ENCODE measurements at regions not wholly inside any gene's neighbourhood (a gene's known extent, or its start where the extent isn't known, plus 50 kb on each side); places are given as distances from the start of the nearest gene placed in this dataset.

DNA sequence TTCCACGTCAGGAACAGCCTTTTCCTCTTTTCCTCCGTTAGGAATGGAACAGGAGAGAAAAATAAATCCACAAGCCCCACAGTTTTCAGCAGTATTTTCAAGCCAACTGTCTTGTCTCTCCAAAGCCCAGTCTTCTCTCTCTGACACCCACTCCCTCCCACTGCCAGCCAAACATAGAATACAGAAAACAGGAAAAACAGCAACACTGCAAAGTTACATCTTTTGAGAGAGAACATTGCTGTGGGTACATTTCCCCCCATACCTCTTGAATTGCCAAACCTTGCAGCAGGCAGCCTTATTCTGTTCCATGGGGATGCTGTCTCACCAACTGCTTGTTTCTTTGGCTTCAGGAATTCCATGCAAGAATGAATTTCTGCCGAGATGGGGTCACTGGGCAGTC is 355.7 kb upstream of the UMPS start:
- FAIRE-seq (no peak), DNase-seq (ENCODE audit: low read depth, low spot score) (no peak)
- no peak overlapping the region for H2AFZ ChIP-seq (ENCODE audit: low read depth, low read length)
- ChIA-PET POLR2A (no interaction called here), CTCF (interaction anchor here (0.9 kb wide), 1 partner anchor 18 kb away, joined by 3 read pairs; no protein-coding TSS in a partner anchor)
- no peaks in the 10 kb centered on the region for H3K36me3 ChIP-seq (ENCODE audit: control insufficient read depth in 2 of 2, extremely low read depth in 1 of 2, insufficient read depth in 2 of 2, low read length in 2 of 2)
- no peaks in the 10 kb centered on the region for H3K9me3 ChIP-seq (replicated peaks; ENCODE audit: control insufficient read depth, insufficient read depth, low read length)
- TF ChIP-seq MYC (IDR thresholded peaks at IDR 0.05; ENCODE audit: low read depth, low read length) (no peak), JUN (IDR thresholded peaks at IDR 0.05; ENCODE audit: borderline replicate concordance, insufficient read depth, insufficient read length, low read depth) (no peak), GATA2 (IDR thresholded peaks at IDR 0.05; ENCODE audit: insufficient read depth, insufficient read length, low read depth, low read length) (no peak), POLR2AphosphoS5 (IDR thresholded peaks at IDR 0.05; ENCODE audit: insufficient read depth, low read depth, low read length) (no peak), POLR2A (IDR thresholded peaks at IDR 0.05; ENCODE audit: low read depth, low read length) (no peak), FOS (IDR thresholded peaks at IDR 0.05; ENCODE audit: borderline replicate concordance, insufficient read depth, low read length) (no peak), EZH2 (IDR thresholded peaks at IDR 0.05; ENCODE audit: borderline replicate concordance, low read depth, low read length, severe bottlenecking) (no peak)
- TF ChIP-seq, protein P1, sequence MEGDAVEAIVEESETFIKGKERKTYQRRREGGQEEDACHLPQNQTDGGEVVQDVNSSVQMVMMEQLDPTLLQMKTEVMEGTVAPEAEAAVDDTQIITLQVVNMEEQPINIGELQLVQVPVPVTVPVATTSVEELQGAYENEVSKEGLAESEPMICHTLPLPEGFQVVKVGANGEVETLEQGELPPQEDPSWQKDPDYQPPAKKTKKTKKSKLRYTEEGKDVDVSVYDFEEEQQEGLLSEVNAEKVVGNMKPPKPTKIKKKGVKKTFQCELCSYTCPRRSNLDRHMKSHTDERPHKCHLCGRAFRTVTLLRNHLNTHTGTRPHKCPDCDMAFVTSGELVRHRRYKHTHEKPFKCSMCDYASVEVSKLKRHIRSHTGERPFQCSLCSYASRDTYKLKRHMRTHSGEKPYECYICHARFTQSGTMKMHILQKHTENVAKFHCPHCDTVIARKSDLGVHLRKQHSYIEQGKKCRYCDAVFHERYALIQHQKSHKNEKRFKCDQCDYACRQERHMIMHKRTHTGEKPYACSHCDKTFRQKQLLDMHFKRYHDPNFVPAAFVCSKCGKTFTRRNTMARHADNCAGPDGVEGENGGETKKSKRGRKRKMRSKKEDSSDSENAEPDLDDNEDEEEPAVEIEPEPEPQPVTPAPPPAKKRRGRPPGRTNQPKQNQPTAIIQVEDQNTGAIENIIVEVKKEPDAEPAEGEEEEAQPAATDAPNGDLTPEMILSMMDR (IDR thresholded peaks at IDR 0.05; ENCODE audit: extremely low read depth in 1 of 2, insufficient read depth in 1 of 2, low read depth in 1 of 2, low read length in 2 of 2): no peak
- TF ChIP-seq, protein P2, sequence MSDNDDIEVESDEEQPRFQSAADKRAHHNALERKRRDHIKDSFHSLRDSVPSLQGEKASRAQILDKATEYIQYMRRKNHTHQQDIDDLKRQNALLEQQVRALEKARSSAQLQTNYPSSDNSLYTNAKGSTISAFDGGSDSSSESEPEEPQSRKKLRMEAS (IDR thresholded peaks at IDR 0.05; ENCODE audit: insufficient read depth, insufficient read length): no peak
- H4K20me1 ChIP-seq (replicated peaks; ENCODE audit: control insufficient read depth, extremely low read depth, insufficient read depth, low read length): no peaks in the 10 kb centered on the region
- no peak overlapping the region for H3K9ac ChIP-seq (replicated peaks; ENCODE audit: extremely low read depth, insufficient read depth, low read length)
- no peaks in the 10 kb centered on the region for H3K79me2 ChIP-seq (ENCODE audit: control insufficient read depth, insufficient read depth, low read length)
- H3K4me2 ChIP-seq (ENCODE audit: insufficient read depth, low read length): no peak overlapping the region
- no TSS peak for BruUV-seq (replicated peaks)
- peaks cover 0 to 1% of the 10 kb centered on the region in 2 experiments for H3K27me3 ChIP-seq (ENCODE audit: control insufficient read depth in 2 of 2, insufficient read depth in 2 of 2, low read length in 2 of 2)
- no peak overlapping the region for H3K27ac ChIP-seq (ENCODE audit: insufficient read depth, low read depth, low read length)
- intact Hi-C loops (cut with micrococcal nuclease): no loop called here
- dilution Hi-C loops (cut with MboI; ENCODE audit: extremely low pct_ligation_motif_present, low sequenced_read_pairs): no loop called here
- no peaks in the 10 kb centered on the region for H3K9me1 ChIP-seq (replicated peaks; ENCODE audit: control insufficient read depth, extremely low read depth, insufficient read depth, low read length)
- no peak overlapping the region for H3K4me3 ChIP-seq (replicated peaks in 1 of 3; ENCODE audit: insufficient read depth in 1 of 3, low read depth in 1 of 3, low read length in 3 of 3)
- H3K4me1 ChIP-seq (ENCODE audit: control insufficient read depth, extremely low read depth, insufficient read depth, low read length): no peaks in the 10 kb centered on the region
